Fibroblast of pulmonary artery (primary cell): ENCODE measurements at regions not wholly inside any gene's neighbourhood (a gene's known extent, or its start where the extent isn't known, plus 50 kb on each side); places are given as distances from the start of the nearest gene placed in this dataset.
"Not testable (repeated sequence)": the region's sequence is repeated elsewhere in the genome, so short reads cannot be mapped to it uniquely, and the experiment has no call there.

Source experiments
- DNase-seq: peaks from one replicate; pipeline ENCODE4 v3.0.0-alpha.2; 2010; ENCODE audit warnings: low read depth
- H3K4me3 ChIP-seq: replicated peaks from 2 replicates; pipeline ENCODE4 v1.5.1; 2011; ENCODE audit warnings: low read depth, mild to moderate bottlenecking, control low read depth, low read length, moderate library complexity
- CTCF ChIP-seq: IDR thresholded peaks from 2 replicates; pipeline ENCODE4 v1.5.1; 2011; ENCODE audit warnings: mild to moderate bottlenecking, control low read depth, low read length, inconsistent platforms; ENCODE audit errors: missing control alignments

GRCh38 chr1:101121504-101121903 lies 95.9 kb upstream of the DPH5 start:
- no peak overlapping the region for H3K4me3 ChIP-seq
- no peak for TF ChIP-seq CTCF
- no peak for DNase-seq

DNA sequence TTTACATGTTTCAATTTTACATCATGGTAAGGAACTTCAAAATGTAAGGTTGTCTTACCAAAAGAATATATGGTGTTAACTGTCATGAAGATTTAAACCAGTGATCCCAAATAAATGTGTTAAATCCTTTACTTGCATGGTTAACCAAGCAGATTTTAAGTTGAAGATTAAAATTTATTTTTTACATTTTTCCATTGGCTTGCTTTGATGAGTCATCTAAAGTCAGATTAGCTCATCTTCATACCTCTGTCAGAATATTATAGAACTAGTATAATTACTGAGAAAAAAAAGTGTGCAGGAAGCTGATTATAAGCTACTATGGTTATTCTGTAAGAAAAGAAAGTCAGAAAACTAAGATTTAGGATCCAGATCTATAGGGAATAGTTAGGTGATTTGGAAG lies 95.3 kb upstream of the DPH5 start:
- DNase-seq, result no peak
- TF ChIP-seq CTCF, result no peak
- no peak overlapping the region for H3K4me3 ChIP-seq

DNA sequence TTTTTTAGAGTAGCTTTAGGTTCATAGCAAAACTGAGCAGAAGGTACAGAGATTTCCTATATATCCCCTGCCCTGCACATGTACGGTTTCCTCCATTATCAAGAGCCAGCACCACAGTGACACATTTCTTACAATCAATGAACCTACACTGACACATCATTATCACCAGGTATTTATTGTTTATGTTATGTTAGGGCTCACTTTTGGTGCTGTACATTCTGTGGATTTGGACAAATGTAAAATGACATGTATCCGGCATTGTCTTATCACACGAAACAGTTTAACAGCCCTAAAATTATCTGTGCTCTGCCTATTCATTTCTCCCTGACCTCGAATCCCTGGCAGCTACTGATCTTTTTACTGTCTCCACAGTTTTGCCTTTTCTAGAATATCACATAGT lies 93.7 kb upstream of the DPH5 start:
- DNase-seq, result no peak
- no peak overlapping the region for H3K4me3 ChIP-seq
- TF ChIP-seq CTCF, result no peak

GRCh38 chr1:101116006-101116405 lies 90.4 kb upstream of the DPH5 start:
- H3K4me3 ChIP-seq, result no peak overlapping the region
- TF ChIP-seq CTCF, result no peak
- DNase-seq, result no peak

GRCh38 chr1:101115112-101115511 lies 89.5 kb upstream of the DPH5 start:
- no peak for DNase-seq
- TF ChIP-seq CTCF, result no peak
- H3K4me3 ChIP-seq, result no peak overlapping the region

DNA sequence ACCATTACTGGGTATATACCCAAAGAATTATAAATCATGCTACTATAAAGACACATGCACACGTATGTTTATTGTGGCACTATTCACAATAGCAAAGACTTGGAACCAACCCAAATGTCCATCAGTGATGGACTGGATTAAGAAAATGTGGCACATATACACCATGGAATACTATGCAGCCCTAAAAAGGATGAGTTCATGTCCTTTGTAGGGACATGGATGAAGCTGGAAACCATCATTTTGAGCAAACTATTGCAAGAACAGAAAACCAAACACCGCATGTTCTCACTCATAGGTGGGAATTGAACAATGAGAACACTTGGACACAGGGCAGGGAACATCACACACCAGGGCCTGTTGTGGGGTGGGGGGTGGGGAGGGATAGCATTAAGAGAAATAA lies 88.5 kb upstream of the DPH5 start:
- DNase-seq, H3K4me3 ChIP-seq: not testable (repeated sequence)

- H3K4me3 ChIP-seq, result no peak overlapping the region
- DNase-seq, result peak; percentile 26
- TF ChIP-seq CTCF, result no peak
These were observed 86.6 kb upstream of the DPH5 start for GRCh38 chr1:101112051-101112780.
